SK-N-SH treated with all-trans-retinoic acid at 6 μM for 48 hours (cell line): ENCODE measurements at regions not wholly inside any gene's neighbourhood (a gene's known extent, or its start where the extent isn't known, plus 50 kb on each side); places are given as distances from the start of the nearest gene placed in this dataset.

Experiments
- ATAC-seq: fragments of 200-7000 bp; cut with Tn5 transposase; 3 replicates; pipeline ENCODE4 v1.9.1; 2020; ENCODE audit warnings: mild to moderate bottlenecking, moderate library complexity
- ARNTL ChIP-seq: fragments of 450-650 bp; formaldehyde crosslinking; IDR thresholded peaks from 2 replicates; pipeline ENCODE4 v1.5.0; 2020; ENCODE audit warnings: low read depth, mild to moderate bottlenecking, moderate library complexity, borderline replicate concordance
- CREB5 ChIP-seq: fragments of 250-450 bp; sonication (Bioruptor Pico); IDR thresholded peaks from 2 replicates; pipeline ENCODE4 v1.5.1; 2020; ENCODE audit warnings: low read depth, mild to moderate bottlenecking, moderate library complexity
- CSDC2 ChIP-seq: fragments of 250-450 bp; sonication (Bioruptor Pico); IDR thresholded peaks from 2 replicates; pipeline ENCODE4 v1.5.0; 2020; ENCODE audit warnings: mild to moderate bottlenecking, moderate library complexity
- CSRNP3 ChIP-seq: fragments of 250-450 bp; sonication (Bioruptor Pico); IDR thresholded peaks from 2 replicates; pipeline ENCODE4 v1.5.1; 2021; ENCODE audit warnings: mild to moderate bottlenecking, moderate library complexity
- ESRRG ChIP-seq: fragments of 250-450 bp; sonication (Bioruptor Pico); IDR thresholded peaks from 2 replicates; pipeline ENCODE4 v1.6.1; 2021; ENCODE audit warnings: mild to moderate bottlenecking
- OSR1 ChIP-seq: fragments of 250-450 bp; sonication (Bioruptor Pico); IDR thresholded peaks from 2 replicates; pipeline ENCODE4 v1.8.0; 2022; ENCODE audit warnings: moderate library complexity, mild to moderate bottlenecking, inconsistent platforms
- PATZ1 ChIP-seq: fragments of 250-450 bp; sonication (Bioruptor Pico); IDR thresholded peaks from 2 replicates; pipeline ENCODE4 v1.8.0; 2020; ENCODE audit warnings: mild to moderate bottlenecking, moderate library complexity, borderline replicate concordance
- POU6F1 ChIP-seq: fragments of 250-450 bp; sonication (Bioruptor Pico); IDR thresholded peaks from 2 replicates; pipeline ENCODE4 v1.8.0; 2021; ENCODE audit warnings: low read depth, mild to moderate bottlenecking, moderate library complexity, borderline replicate concordance
- PPARA ChIP-seq: fragments of 250-450 bp; sonication (Bioruptor Pico); IDR thresholded peaks from 2 replicates; pipeline ENCODE4 v1.5.0; 2020; ENCODE audit warnings: mild to moderate bottlenecking, borderline replicate concordance
- RARB ChIP-seq: fragments of 250-450 bp; sonication (Bioruptor Pico); IDR thresholded peaks from 2 replicates; pipeline ENCODE4 v1.8.0; 2021; ENCODE audit warnings: mild to moderate bottlenecking, moderate library complexity
- SNAI2 ChIP-seq: fragments of 250-450 bp; sonication (Bioruptor Pico); IDR thresholded peaks from 2 replicates; pipeline ENCODE4 v1.5.0; 2020; ENCODE audit warnings: mild to moderate bottlenecking, moderate library complexity
- TCF4 ChIP-seq: fragments of 250-450 bp; sonication (Bioruptor Pico); IDR thresholded peaks from 2 replicates; pipeline ENCODE4 v1.8.0; 2021; ENCODE audit warnings: mild to moderate bottlenecking, moderate library complexity, borderline replicate concordance
- TOX ChIP-seq: fragments of 250-450 bp; sonication (Bioruptor Pico); IDR thresholded peaks from 2 replicates; pipeline ENCODE4 v1.8.0; 2021; ENCODE audit warnings: mild to moderate bottlenecking, moderate library complexity, borderline replicate concordance
- TSHZ2 ChIP-seq: fragments of 250-450 bp; sonication (Bioruptor Pico); IDR thresholded peaks from 2 replicates; pipeline ENCODE4 v1.5.0; 2020; ENCODE audit warnings: mild to moderate bottlenecking, moderate library complexity
- ZC3H10 ChIP-seq: fragments of 250-450 bp; sonication (Bioruptor Pico); IDR thresholded peaks from 2 replicates; pipeline ENCODE4 v1.5.1; 2021; ENCODE audit warnings: mild to moderate bottlenecking, moderate library complexity
- ZFP3 ChIP-seq: fragments of 250-450 bp; sonication (Bioruptor Pico); IDR thresholded peaks from 2 replicates; pipeline ENCODE4 v1.5.0; 2020; ENCODE audit warnings: mild to moderate bottlenecking, moderate library complexity
- ZNF565 ChIP-seq: fragments of 450-650 bp; formaldehyde crosslinking; conservative IDR thresholded peaks from 2 replicates; pipeline ENCODE4 v1.5.0; 2020; ENCODE audit warnings: low read depth, mild to moderate bottlenecking, moderate library complexity

GRCh38 chr11:64498136-64498535 is 57.6 kb upstream of the SLC22A11 start:
- TF ChIP-seq ZC3H10 (CRISPR knock-in tag) = no peak
- no peak for TF ChIP-seq TOX
- TF ChIP-seq OSR1 = no peak
- no peak for TF ChIP-seq CSDC2 (CRISPR knock-in tag)
- no peak for TF ChIP-seq ZFP3 (CRISPR knock-in tag)
- no peak for TF ChIP-seq PATZ1 (CRISPR knock-in tag)
- no peak for TF ChIP-seq SNAI2 (CRISPR knock-in tag)
- TF ChIP-seq CREB5 (CRISPR knock-in tag) = no peak
- no peak for TF ChIP-seq ZNF565 (CRISPR knock-in tag)
- no peak for TF ChIP-seq CSRNP3 (CRISPR knock-in tag)
- TF ChIP-seq ESRRG (CRISPR knock-in tag) = no peak
- TF ChIP-seq RARB (CRISPR knock-in tag) = no peak
- no peak for TF ChIP-seq PPARA (CRISPR knock-in tag)
- no peak for TF ChIP-seq TCF4
- ATAC-seq = no peak

- TF ChIP-seq ZFP3 (CRISPR knock-in tag) = no peak
- no peak for TF ChIP-seq POU6F1 (CRISPR knock-in tag)
- TF ChIP-seq CSRNP3 (CRISPR knock-in tag) = no peak
- no peak for TF ChIP-seq ARNTL (CRISPR knock-in tag)
- no peak for TF ChIP-seq RARB (CRISPR knock-in tag)
- no peak for TF ChIP-seq TSHZ2
- no peak for TF ChIP-seq TOX
- no peak for TF ChIP-seq ZC3H10 (CRISPR knock-in tag)
- no peak for ATAC-seq
These were observed 56.3 kb upstream of the SLC22A11 start for GRCh38 chr11:64499261-64500004.
